SK-N-SH (cell line): ENCODE measurements at regions not wholly inside any gene's neighbourhood (a gene's known extent, or its start where the extent isn't known, plus 50 kb on each side); places are given as distances from the start of the nearest gene placed in this dataset.
"Not testable (repeated sequence)": the region's sequence is repeated elsewhere in the genome, so short reads cannot be mapped to it uniquely, and the experiment has no call there.

Experiments
- CTCF ChIA-PET: fragments of 300-600, 350-600 bp; formaldehyde crosslinking; extraction: SDS; loops from one replicate; lab custom pipeline; 2021; lab: Yijun Ruan, JAX
- POLR2A ChIA-PET: fragments of 350-600 bp; sonication (Branson Sonifier 250); formaldehyde crosslinking; extraction: SDS; loops from one replicate; lab custom pipeline; 2020; ENCODE audit warnings: antibody characterized with exemption, inconsistent platforms; lab: Yijun Ruan, JAX
- DNase-seq: peaks from one replicate; pipeline ENCODE4 v3.0.0; 2012
- H2AFZ ChIP-seq: fragments of 200-600 bp; sonication (generic); 2 replicates; pipeline ENCODE4 v1.8.1; 2016; ENCODE audit warnings: antibody characterized with exemption, mild to moderate bottlenecking, low read depth
- H3F3A ChIP-seq: fragments of 200-600 bp; sonication (generic); replicated peaks from 2 replicates; pipeline ENCODE3; 2016; ENCODE audit warnings: antibody characterized with exemption, mild to moderate bottlenecking; ENCODE audit not compliant: insufficient read depth
- H3K27ac ChIP-seq, 2 experiments: fragments of 200-500 bp in 1 of 2; fragments of 200-600 bp in 1 of 2; sonication (Bioruptor generic) in 1 of 2; sonication (generic), shearing (Covaris generic) in 1 of 2; 2 replicates each; pipeline versions ENCODE4 v1.5.1 to v1.6.1; 2014 to 2016; ENCODE audit warnings: low read depth in 2 of 2, inconsistent platforms in 1 of 2, low read length in 1 of 2, mild to moderate bottlenecking in 1 of 2, mixed read lengths in 1 of 2
- H3K27me3 ChIP-seq: fragments of 200-600 bp; sonication (generic), shearing (Covaris generic); 2 replicates; pipeline ENCODE4 v1.6.1; 2016; ENCODE audit warnings: mixed run types; ENCODE audit not compliant: insufficient read depth
- H3K36me3 ChIP-seq, 2 experiments: fragments of 200-500 bp in 1 of 2; fragments of 200-600 bp in 1 of 2; sonication (Bioruptor generic) in 1 of 2; sonication (generic) in 1 of 2; replicated peaks in 1 of 2; 2 replicates each; pipeline versions ENCODE3 to v1.5.1; 2014 to 2016; ENCODE audit warnings: low read length in 1 of 2, mild to moderate bottlenecking in 1 of 2; ENCODE audit not compliant: insufficient read depth in 2 of 2, control insufficient read depth in 1 of 2
- H3K4me1 ChIP-seq, 2 experiments: fragments of 200-500 bp in 1 of 2; fragments of 200-600 bp in 1 of 2; sonication (Bioruptor generic) in 1 of 2; sonication (generic), shearing (Covaris generic) in 1 of 2; 2 replicates each; pipeline versions ENCODE4 v1.5.1 to v1.6.1; 2014 to 2016; ENCODE audit warnings: low read depth in 1 of 2, low read length in 1 of 2, mixed run types in 1 of 2; ENCODE audit not compliant: insufficient read depth in 2 of 2, control insufficient read depth in 1 of 2
- H3K4me2 ChIP-seq: fragments of 200-600 bp; sonication (generic), shearing (Covaris generic); 2 replicates; pipeline ENCODE4 v1.6.1; 2017; ENCODE audit warnings: mixed run types
- H3K4me3 ChIP-seq, 2 experiments: fragments of 200-500 bp in 1 of 2; fragments of 200-600 bp in 1 of 2; sonication (Bioruptor generic) in 1 of 2; sonication (generic), shearing (Covaris generic) in 1 of 2; 2 replicates each; pipeline versions ENCODE4 v1.5.1 to v1.8.1; 2014 to 2016; ENCODE audit warnings: low read depth in 2 of 2, inconsistent platforms in 1 of 2, low read length in 1 of 2, mild to moderate bottlenecking in 1 of 2, mixed read lengths in 1 of 2, moderate library complexity in 1 of 2
- H3K79me2 ChIP-seq: fragments of 200-600 bp; sonication (generic); 2 replicates; pipeline ENCODE4 v1.8.1; 2017; ENCODE audit warnings: mild to moderate bottlenecking; ENCODE audit not compliant: insufficient read depth
- H3K9ac ChIP-seq: fragments of 200-600 bp; sonication (generic); 2 replicates; pipeline ENCODE4 v1.6.1; 2017; ENCODE audit warnings: mixed run types
- H3K9me2 ChIP-seq: fragments of 200-600 bp; sonication (generic); 2 replicates; pipeline ENCODE4 v1.6.1; 2017; ENCODE audit warnings: mixed run types
- H3K9me3 ChIP-seq: fragments of 200-600 bp; sonication (generic); 2 replicates; pipeline ENCODE4 v1.6.1; 2017; ENCODE audit warnings: mixed run types, mild to moderate bottlenecking, moderate library complexity
- H4K20me1 ChIP-seq: fragments of 200-600 bp; sonication (generic); 2 replicates; pipeline ENCODE4 v1.6.1; 2017; ENCODE audit warnings: mild to moderate bottlenecking, mixed run types; ENCODE audit not compliant: insufficient read depth
- EZH2phosphoT487 ChIP-seq: fragments of 200-600 bp; sonication (generic); IDR thresholded peaks from 2 replicates; pipeline ENCODE4 v1.6.1; 2017; ENCODE audit warnings: low read depth, mixed run types, mild to moderate bottlenecking, antibody characterized with exemption, moderate library complexity, borderline replicate concordance
- JUND ChIP-seq: IDR thresholded peaks from 2 replicates; pipeline ENCODE4 v1.4.0; 2012
- RAD21 ChIP-seq: IDR thresholded peaks from 2 replicates; pipeline ENCODE4 v1.6.1; 2012; ENCODE audit warnings: mild to moderate bottlenecking, low read length
- WGBS: methylation state at CpG from one replicate; pipeline ENCODE4 v1.1.6; 2017; ENCODE audit warnings: low lambda C conversion rate; 5-methylcytosine and 5-hydroxymethylcytosine counted together

GRCh38 chr3:198113206-198114053 lies 153.4 kb downstream of the LMLN start:
- Histone ChIP-seq H3K27me3 (peaks cover 61% of the 10 kb centered on the region), H3K36me3 (no peaks in the 10 kb centered on the region), H3K9me2 (no peaks in the 10 kb centered on the region), H3K79me2 (no peaks in the 10 kb centered on the region), H3K4me3 (no peak overlapping the region; a peak in 1 of 4 replicates), H3K4me1 (no peaks in the 10 kb centered on the region; a peak in 1 of 4 replicates), H3K27ac (no peak overlapping the region), H3K9ac (no peak overlapping the region), H2AFZ (0 out of 2 replicates have a peak overlapping the region, but pooled peaks have one; percentile 29), H3K4me2 (peak overlapping the region; percentile 55), H3K9me3 (no peaks in the 10 kb centered on the region), H3F3A (no peaks in the 10 kb centered on the region), H4K20me1 (no peaks in the 10 kb centered on the region)
- POLR2A ChIA-PET, result no interaction called here
- DNase-seq, result peak; percentile 58
- 9% methylated on average over 25 of the region's 59 CpGs for WGBS
- TF ChIP-seq RAD21 (no peak), EZH2phosphoT487 (peak; percentile 89; the same call in 1 of the 2 replicates), JUND (no peak)
- CTCF ChIA-PET, result no interaction called here

DNA sequence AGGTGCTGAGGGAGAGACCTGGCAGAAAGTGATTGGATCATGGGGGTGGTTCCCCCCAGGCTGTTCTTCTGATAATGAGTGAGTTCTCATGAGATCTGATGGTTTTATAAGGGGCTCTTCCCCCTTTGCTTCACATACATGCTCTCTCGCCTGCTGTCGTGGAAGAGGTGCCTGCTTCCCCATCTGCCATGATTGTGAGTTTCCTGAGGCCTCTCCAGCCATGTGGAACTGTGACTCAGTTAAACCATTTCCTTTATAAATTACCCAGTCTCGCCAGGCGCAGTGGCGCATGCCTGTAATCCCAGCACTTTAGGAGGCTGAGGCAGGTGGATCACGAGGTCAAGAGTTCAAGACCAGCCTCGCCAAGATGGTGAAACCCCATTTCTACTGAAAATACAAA lies 154.5 kb downstream of the LMLN start:
- H3F3A ChIP-seq, H3K27ac ChIP-seq, H3K36me3 ChIP-seq, DNase-seq, H3K4me3 ChIP-seq, H4K20me1 ChIP-seq, H3K9me3 ChIP-seq, H3K9me2 ChIP-seq, H3K9ac ChIP-seq, CTCF ChIA-PET, H3K79me2 ChIP-seq, H3K4me1 ChIP-seq, H3K4me2 ChIP-seq, H2AFZ ChIP-seq, POLR2A ChIA-PET: not testable (repeated sequence)
- H3K27me3 ChIP-seq, result peaks cover 60% of the 10 kb centered on the region
- 53% methylated on average over 6 of the region's 7 CpGs for WGBS

GRCh38 chr3:198122184-198122583 lies 162.2 kb downstream of the LMLN start:
- H3K27ac ChIP-seq, H3K4me3 ChIP-seq, H3K36me3 ChIP-seq, H3K9me3 ChIP-seq, H2AFZ ChIP-seq, POLR2A ChIA-PET, H3K4me2 ChIP-seq, H3K9me2 ChIP-seq, CTCF ChIA-PET, DNase-seq, H4K20me1 ChIP-seq, H3F3A ChIP-seq, H3K79me2 ChIP-seq, H3K4me1 ChIP-seq, H3K9ac ChIP-seq: not testable (repeated sequence)
- 17% methylated on average over 3 of the region's 8 CpGs for WGBS
- H3K27me3 ChIP-seq, result peaks cover 16% of the 10 kb centered on the region

DNA sequence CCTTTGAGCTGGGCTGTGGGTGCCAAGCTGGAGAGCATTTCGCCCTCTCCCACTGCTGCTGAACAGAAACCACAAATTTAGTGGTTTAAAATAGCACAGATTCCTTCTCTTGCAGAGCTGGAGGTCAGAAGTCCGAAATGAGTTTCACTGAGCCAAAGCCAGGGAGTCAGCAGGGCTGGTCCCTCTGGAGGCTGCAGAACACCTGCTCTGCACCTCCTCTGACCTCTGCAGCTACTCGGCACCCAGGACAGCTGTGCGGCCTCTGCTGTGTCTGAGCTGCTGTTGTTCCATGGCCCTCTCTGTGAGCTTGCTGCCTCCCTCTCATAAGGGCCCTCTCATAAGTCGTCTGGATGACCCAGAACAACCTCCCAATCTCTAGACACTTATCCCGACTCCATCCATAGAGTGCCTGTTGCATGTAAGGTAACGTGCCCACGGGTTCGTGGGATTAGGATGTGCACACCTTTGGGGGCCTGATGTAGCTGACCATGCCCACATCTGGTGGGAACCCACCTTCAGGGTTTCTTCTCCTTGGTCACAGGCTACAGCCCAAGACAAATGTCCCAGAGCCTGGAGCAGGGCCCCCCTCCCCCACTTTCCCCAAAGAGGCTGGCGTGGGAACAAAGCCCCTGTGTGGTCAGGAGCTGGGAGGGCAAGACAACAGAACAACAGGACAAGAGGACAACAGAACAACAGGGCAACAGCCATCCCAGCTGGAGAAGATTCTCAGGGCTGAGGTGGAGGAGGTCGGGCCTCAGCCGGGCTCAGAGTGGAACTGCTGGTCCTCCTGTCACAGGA lies 177.2 kb downstream of the LMLN start:
- H4K20me1 ChIP-seq, H3K9ac ChIP-seq, DNase-seq, H3K27me3 ChIP-seq, H3K4me1 ChIP-seq, H3K9me3 ChIP-seq, H3K4me2 ChIP-seq, H3K36me3 ChIP-seq, H2AFZ ChIP-seq, CTCF ChIA-PET, POLR2A ChIA-PET, H3F3A ChIP-seq, H3K27ac ChIP-seq, H3K79me2 ChIP-seq, H3K4me3 ChIP-seq, H3K9me2 ChIP-seq: not testable (repeated sequence)
- WGBS, result 11% methylated on average over 3 of the region's 12 CpGs

GRCh38 chr3:198138205-198138604 lies 178.2 kb downstream of the LMLN start:
- H3F3A ChIP-seq, H3K9me2 ChIP-seq, H3K4me1 ChIP-seq, H3K4me3 ChIP-seq, H2AFZ ChIP-seq, CTCF ChIA-PET, H3K27me3 ChIP-seq, H3K9me3 ChIP-seq, DNase-seq, H4K20me1 ChIP-seq, H3K36me3 ChIP-seq, POLR2A ChIA-PET, H3K79me2 ChIP-seq, H3K27ac ChIP-seq, H3K4me2 ChIP-seq, H3K9ac ChIP-seq: not testable (repeated sequence)
- 76% methylated on average over 8 of the region's 10 CpGs for WGBS

DNA sequence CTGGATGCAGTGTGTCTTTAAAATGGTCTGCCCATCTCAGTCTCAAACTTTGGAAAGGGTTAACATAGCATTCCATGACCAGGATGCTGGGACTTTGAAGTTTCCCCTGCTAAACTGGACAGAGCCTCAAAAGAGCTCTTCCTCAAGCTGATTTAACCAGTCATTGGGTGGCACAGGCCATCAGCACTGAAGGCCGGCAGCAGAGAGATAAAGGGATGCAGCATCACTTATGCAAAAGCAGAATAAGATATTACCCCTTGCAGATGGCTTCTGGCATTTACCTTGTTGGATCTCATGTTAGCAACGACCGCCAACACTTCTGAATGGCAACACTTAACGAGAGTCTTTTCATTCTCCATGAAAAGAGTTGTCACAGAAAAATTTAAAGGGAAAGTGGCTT lies 179.0 kb downstream of the LMLN start:
- H3K36me3 ChIP-seq, H2AFZ ChIP-seq, H3K79me2 ChIP-seq, H3K9me3 ChIP-seq, H3K4me3 ChIP-seq, H3K9ac ChIP-seq, H3K27me3 ChIP-seq, H3K4me1 ChIP-seq, H3K4me2 ChIP-seq, POLR2A ChIA-PET, CTCF ChIA-PET, H3F3A ChIP-seq, H3K27ac ChIP-seq, H3K9me2 ChIP-seq, DNase-seq, H4K20me1 ChIP-seq: not testable (repeated sequence)
- WGBS, result 24% methylated on average over 4 of the region's 4 CpGs
